Stimulated activated naive B cell treated with anti-CD40 and anti-IgM and Interleukin-4, amounts not matched to agents 10 μg/mL and 1 μg/mL and 100 μg/mL, for 72 hours (primary cell): ENCODE measurements at regions not wholly inside any gene's neighbourhood (a gene's known extent, or its start where the extent isn't known, plus 50 kb on each side); places are given as distances from the start of the nearest gene placed in this dataset.

Experiments used
- ATAC-seq, 2 donors: fragments of 150-1000 bp; cut with Tn5 transposase; replicated peaks; 2 replicates each; pipeline ENCODE4 v1.10.0; 2021; ENCODE audit warnings: moderate library complexity in 1 of 2
- DNase-seq: peaks from one replicate; pipeline ENCODE4 v3.0.0; 2021
- H3K27ac Mint-ChIP-seq: one replicate; pipeline ENCODE4 v1.8.0; 2022; ENCODE audit warnings: mild to moderate bottlenecking, mixed read lengths
- H3K27me3 Mint-ChIP-seq, 2 donors: one replicate each; pipeline ENCODE4 v1.8.0; 2022; ENCODE audit warnings: mixed read lengths in 2 of 2
- H3K36me3 Mint-ChIP-seq, 2 donors: one replicate each; pipeline ENCODE4 v1.8.0; 2022; ENCODE audit warnings: mixed read lengths in 2 of 2, mild to moderate bottlenecking in 1 of 2
- H3K4me1 Mint-ChIP-seq, 2 donors: one replicate each; pipeline ENCODE4 v1.8.0; 2022; ENCODE audit warnings: mixed read lengths in 2 of 2, mild to moderate bottlenecking in 1 of 2
- H3K4me3 Mint-ChIP-seq, 2 donors: one replicate each; pipeline ENCODE4 v1.8.0; 2022; ENCODE audit warnings: mild to moderate bottlenecking in 2 of 2, mixed read lengths in 2 of 2, moderate library complexity in 1 of 2
- H3K9me3 Mint-ChIP-seq, 2 donors: one replicate each; pipeline ENCODE4 v1.8.0; 2022; ENCODE audit warnings: mixed read lengths in 2 of 2, mild to moderate bottlenecking in 1 of 2

GRCh38 chr2:9071584-9072124 lies 68.2 kb upstream of the MBOAT2 start:
- peaks cover 12 to 15% of the 10 kb centered on the region in 2 donors for H3K9me3 Mint-ChIP-seq
- H3K27me3 Mint-ChIP-seq = peaks cover 20 to 26% of the 10 kb centered on the region in 2 donors
- H3K4me1 Mint-ChIP-seq = no peaks in the 10 kb centered on the region
- DNase-seq (no peak), ATAC-seq (no peak)
- H3K4me3 Mint-ChIP-seq = no peak overlapping the region
- H3K27ac Mint-ChIP-seq = no peak overlapping the region
- H3K36me3 Mint-ChIP-seq = no peaks in the 10 kb centered on the region

GRCh38 chr2:9071032-9071431 lies 67.5 kb upstream of the MBOAT2 start:
- DNase-seq = no peak
- H3K27me3 Mint-ChIP-seq = peaks cover 20 to 26% of the 10 kb centered on the region in 2 donors
- no peaks in the 10 kb centered on the region for H3K4me1 Mint-ChIP-seq
- peak in 1 of 2 donors; percentile 14 for ATAC-seq
- H3K36me3 Mint-ChIP-seq = no peaks in the 10 kb centered on the region
- H3K9me3 Mint-ChIP-seq = peaks cover 18 to 21% of the 10 kb centered on the region in 2 donors
- H3K27ac Mint-ChIP-seq = no peak overlapping the region
- no peak overlapping the region for H3K4me3 Mint-ChIP-seq

DNA sequence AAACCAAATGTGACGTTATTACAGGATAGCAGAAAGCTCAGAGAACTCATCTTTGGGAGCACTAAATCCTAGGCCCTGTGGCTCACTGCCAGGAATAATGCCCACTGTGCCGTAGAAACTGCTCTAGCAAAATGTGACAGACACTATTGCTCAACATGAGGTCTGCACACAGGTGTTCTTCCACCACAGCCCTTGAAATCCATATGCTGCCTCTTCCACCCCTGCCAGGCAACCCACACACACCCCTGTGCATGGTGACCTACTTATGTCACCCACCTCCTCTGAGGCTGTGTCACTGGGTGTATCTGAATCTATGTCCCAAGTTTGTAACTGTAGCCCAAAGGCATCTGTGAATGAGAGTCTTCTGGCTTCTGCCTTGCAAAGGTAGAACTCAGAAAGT lies 66.1 kb upstream of the MBOAT2 start:
- DNase-seq (no peak), ATAC-seq (no peak)
- Mint-ChIP-seq H3K27ac (no peak overlapping the region), H3K27me3 (peaks cover 24 to 28% of the 10 kb centered on the region in 2 donors), H3K4me1 (no peaks in the 10 kb centered on the region), H3K9me3 (peaks cover 22 to 26% of the 10 kb centered on the region in 2 donors), H3K4me3 (no peak overlapping the region), H3K36me3 (no peaks in the 10 kb centered on the region)

DNA sequence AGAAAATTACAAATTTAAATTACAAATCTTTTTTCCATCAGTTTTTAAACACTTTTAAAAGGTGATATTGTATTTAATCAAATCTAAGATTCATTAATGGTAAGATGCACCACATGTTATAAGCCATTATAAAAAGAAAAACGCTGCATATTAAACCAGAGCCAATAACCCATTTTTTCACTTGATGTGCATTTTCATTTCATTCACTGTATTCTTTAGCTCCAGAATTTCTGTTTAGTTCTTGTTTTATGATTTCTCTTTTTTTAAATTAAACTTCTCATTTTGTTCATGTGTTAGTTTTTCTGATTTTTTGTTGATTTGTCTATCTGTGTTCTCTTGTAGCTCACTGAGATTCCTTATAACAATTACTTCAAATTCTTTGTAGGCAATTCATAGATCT lies 62.4 kb upstream of the MBOAT2 start:
- H3K4me3 Mint-ChIP-seq = no peak overlapping the region
- H3K4me1 Mint-ChIP-seq = no peaks in the 10 kb centered on the region
- ATAC-seq (no peak), DNase-seq (no peak)
- H3K9me3 Mint-ChIP-seq = peaks cover 27 to 32% of the 10 kb centered on the region in 2 donors
- no peak overlapping the region for H3K27ac Mint-ChIP-seq
- no peaks in the 10 kb centered on the region for H3K36me3 Mint-ChIP-seq
- H3K27me3 Mint-ChIP-seq = peaks cover 14 to 18% of the 10 kb centered on the region in 2 donors

DNA sequence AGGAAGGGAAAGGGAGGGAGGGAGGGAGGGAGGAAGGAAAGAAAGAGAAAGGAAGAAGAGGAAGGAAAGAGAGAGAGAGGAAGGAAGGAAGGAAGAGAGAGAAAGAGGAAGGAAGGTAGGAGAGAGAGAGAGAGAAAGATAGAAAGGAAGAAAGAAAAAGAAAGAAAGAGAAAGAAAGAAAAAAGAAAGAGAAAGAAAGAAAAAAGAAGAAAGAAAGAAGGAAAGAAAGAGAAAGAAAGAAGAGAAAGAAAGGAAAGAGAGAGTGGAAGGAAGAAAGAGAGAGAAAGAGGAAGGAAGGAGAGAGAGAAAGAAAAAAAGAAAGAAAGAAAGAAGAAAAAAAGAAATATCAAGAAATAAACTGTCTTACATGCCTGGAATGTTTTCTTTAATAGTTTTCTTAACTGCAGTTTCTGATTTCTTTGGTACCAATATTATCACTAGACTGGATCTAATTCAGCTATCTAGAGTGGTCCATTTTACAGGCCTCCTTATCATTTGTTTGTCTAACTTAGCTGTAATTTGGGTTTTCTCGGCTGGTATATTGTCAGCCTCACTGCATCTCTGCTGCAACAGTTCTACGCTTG lies 59.6 kb upstream of the MBOAT2 start:
- ATAC-seq (no peak), DNase-seq (no peak)
- Mint-ChIP-seq H3K27me3 (peaks cover 8 to 9% of the 10 kb centered on the region in 2 donors), H3K36me3 (no peaks in the 10 kb centered on the region), H3K9me3 (peaks cover 19 to 22% of the 10 kb centered on the region in 2 donors), H3K4me1 (no peaks in the 10 kb centered on the region), H3K4me3 (no peak overlapping the region), H3K27ac (no peak overlapping the region)

DNA sequence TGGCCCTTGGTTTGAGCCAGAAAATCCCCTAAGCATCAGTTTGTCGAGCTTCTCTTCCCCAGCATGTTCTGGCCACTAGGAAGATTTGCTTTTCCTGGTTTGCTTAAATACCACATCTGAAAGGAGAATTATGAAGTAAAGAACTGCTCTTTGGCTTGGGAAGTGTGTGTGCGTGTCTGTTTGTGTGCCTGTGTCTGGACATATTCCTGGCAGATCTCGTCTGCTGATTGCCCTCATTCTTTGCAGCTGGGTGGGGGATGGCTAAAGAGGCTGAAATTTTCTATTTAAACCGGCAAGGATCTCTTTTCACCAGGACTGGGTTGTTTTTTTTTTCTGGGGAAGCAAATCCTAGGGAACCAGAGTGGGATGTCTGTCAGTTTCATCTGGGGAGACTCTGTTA lies 57.3 kb upstream of the MBOAT2 start:
- no peak overlapping the region for H3K4me3 Mint-ChIP-seq
- DNase-seq (no peak), ATAC-seq (no peak)
- H3K36me3 Mint-ChIP-seq = no peaks in the 10 kb centered on the region
- H3K4me1 Mint-ChIP-seq = no peaks in the 10 kb centered on the region
- H3K27me3 Mint-ChIP-seq = peaks cover 8 to 9% of the 10 kb centered on the region in 2 donors
- H3K9me3 Mint-ChIP-seq = peaks cover 8 to 12% of the 10 kb centered on the region in 2 donors
- H3K27ac Mint-ChIP-seq = no peak overlapping the region

DNA sequence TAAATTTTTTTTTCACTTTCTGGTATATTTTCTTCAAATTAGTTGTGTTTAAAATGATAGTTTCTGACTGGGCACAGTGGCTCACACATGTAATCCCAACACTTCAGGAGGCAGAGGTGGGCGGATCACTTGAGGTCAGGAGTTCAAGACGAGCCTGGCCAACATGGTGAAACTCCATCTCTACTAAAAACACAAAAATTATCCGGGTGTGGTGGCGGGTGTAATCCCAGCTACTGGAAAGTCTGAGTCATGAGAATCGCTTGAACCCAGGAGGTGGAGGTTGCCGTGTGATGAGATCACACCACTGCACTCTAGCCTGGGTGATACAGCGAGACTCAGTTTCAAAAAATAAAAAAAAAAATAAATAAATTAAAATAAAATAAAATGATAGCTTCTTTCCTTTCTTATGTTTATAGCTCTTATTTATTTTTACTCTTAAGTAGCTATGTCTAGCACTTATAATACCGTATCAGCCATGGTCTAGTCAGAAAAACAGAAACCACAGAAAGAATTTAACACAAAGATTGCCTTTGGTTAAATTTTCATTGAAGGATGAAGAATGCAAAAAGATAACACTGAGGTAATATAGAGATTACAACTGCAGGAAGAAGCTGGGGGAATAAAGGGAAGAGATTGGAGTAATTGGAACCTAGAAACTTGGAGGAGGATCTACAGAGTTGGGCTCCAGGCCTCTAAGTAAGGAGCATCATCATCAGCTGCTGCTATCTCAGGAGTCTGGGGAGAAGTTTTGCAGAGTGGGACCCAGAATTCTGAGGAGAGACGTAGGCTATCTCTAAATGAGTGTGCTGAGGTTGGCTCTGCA lies 54.7 kb upstream of the MBOAT2 start:
- peaks cover 0 to 3% of the 10 kb centered on the region in 2 donors for H3K4me1 Mint-ChIP-seq
- peaks cover 6 to 11% of the 10 kb centered on the region in 2 donors for H3K9me3 Mint-ChIP-seq
- no peak overlapping the region for H3K27ac Mint-ChIP-seq
- ATAC-seq (no peak), DNase-seq (no peak)
- no peak overlapping the region for H3K4me3 Mint-ChIP-seq
- H3K36me3 Mint-ChIP-seq = no peaks in the 10 kb centered on the region
- H3K27me3 Mint-ChIP-seq = peaks cover 0 to 5% of the 10 kb centered on the region in 2 donors

GRCh38 chr2:9055471-9055870 lies 52.0 kb upstream of the MBOAT2 start:
- peaks cover 5% of the 10 kb centered on the region in 2 donors for H3K9me3 Mint-ChIP-seq
- no peak overlapping the region for H3K4me3 Mint-ChIP-seq
- no peak for ATAC-seq
- no peak for DNase-seq
- H3K27ac Mint-ChIP-seq = no peak overlapping the region
- no peaks in the 10 kb centered on the region for H3K36me3 Mint-ChIP-seq
- H3K4me1 Mint-ChIP-seq = peaks cover 0 to 3% of the 10 kb centered on the region in 2 donors
- H3K27me3 Mint-ChIP-seq = peaks cover 0 to 5% of the 10 kb centered on the region in 2 donors

DNA sequence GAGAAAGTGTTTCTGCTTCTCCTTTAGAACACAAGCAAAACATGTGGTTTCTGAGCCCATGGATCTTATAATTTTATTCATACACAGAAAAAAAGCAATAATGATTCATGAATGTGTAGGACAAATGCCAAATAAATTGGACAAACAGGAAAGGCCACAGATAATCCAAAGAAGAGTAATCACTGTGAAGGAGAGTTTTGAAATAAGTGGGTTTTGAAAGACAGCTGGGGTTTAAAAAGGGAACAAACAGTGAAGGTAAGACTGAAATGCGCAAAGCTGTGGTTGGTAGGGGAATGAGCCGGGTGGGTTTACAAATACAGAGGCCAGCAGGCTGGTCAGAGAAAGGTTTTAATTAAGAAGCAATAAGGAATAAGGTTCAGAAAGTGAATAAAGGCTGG lies 50.0 kb upstream of the MBOAT2 start:
- H3K9me3 Mint-ChIP-seq = peaks cover 5% of the 10 kb centered on the region in 2 donors
- no peak overlapping the region for H3K27ac Mint-ChIP-seq
- H3K27me3 Mint-ChIP-seq = no peaks in the 10 kb centered on the region
- H3K36me3 Mint-ChIP-seq = no peaks in the 10 kb centered on the region
- DNase-seq (no peak), ATAC-seq (no peak)
- peaks cover 0 to 3% of the 10 kb centered on the region in 2 donors for H3K4me1 Mint-ChIP-seq
- no peak overlapping the region for H3K4me3 Mint-ChIP-seq
